Keratinocyte (primary cell): ENCODE measurements at regions not wholly inside any gene's neighbourhood (a gene's known extent, or its start where the extent isn't known, plus 50 kb on each side); places are given as distances from the start of the nearest gene placed in this dataset.

Experiments
- DNase-seq: peaks from one replicate; pipeline ENCODE4 v3.0.0-alpha.2; 2011; ENCODE audit warnings: low read depth, missing footprints, low spot score
- FAIRE-seq: peaks from 2 replicates; lab custom pipeline; 2011; peaks lifted over from hg19 to GRCh38; lab: Jason Lieb, UNC
- H2AFZ ChIP-seq: 2 replicates; pipeline ENCODE4 v1.6.0; 2012; ENCODE audit warnings: low read length, control low read depth, inconsistent platforms; ENCODE audit not compliant: control insufficient read depth
- H3K27ac ChIP-seq: 2 replicates; pipeline ENCODE4 v1.5.1; 2011; ENCODE audit warnings: low read length; ENCODE audit not compliant: control insufficient read depth, insufficient read depth
- H3K27me3 ChIP-seq: 3 replicates; pipeline ENCODE4 v1.6.0; 2011; ENCODE audit warnings: low read length; ENCODE audit not compliant: control insufficient read depth, insufficient read depth; ENCODE audit errors: extremely low read depth
- H3K36me3 ChIP-seq, 2 experiments: 2 replicates in 1 of 2; 3 replicates in 1 of 2; pipeline ENCODE4 v1.5.1; 2011; ENCODE audit warnings: low read length in 2 of 2, mild to moderate bottlenecking in 1 of 2; ENCODE audit not compliant: control insufficient read depth in 2 of 2, insufficient read depth in 2 of 2; ENCODE audit errors: extremely low read depth in 1 of 2
- H3K4me1 ChIP-seq: 3 replicates; pipeline ENCODE4 v1.5.1; 2011; ENCODE audit warnings: low read length; ENCODE audit not compliant: control insufficient read depth, insufficient read depth; ENCODE audit errors: extremely low read depth
- H3K4me2 ChIP-seq: 3 replicates; pipeline ENCODE4 v1.6.0; 2011; ENCODE audit warnings: low read depth, low read length; ENCODE audit not compliant: control insufficient read depth, insufficient read depth; ENCODE audit errors: extremely low read depth
- H3K4me3 ChIP-seq, 3 experiments: fragments of 200-600 bp in 1 of 3; sonication (generic) in 1 of 3; 2 replicates in 2 of 3; 3 replicates in 1 of 3; pipeline ENCODE4 v1.5.1; 2011 to 2016; ENCODE audit warnings: low read length in 3 of 3, mild to moderate bottlenecking in 3 of 3, control low read depth in 2 of 3, inconsistent platforms in 1 of 3, low read depth in 1 of 3, mixed read lengths in 1 of 3, mixed run types in 1 of 3, moderate library complexity in 1 of 3; ENCODE audit not compliant: control insufficient read depth in 2 of 3, insufficient read depth in 2 of 3; ENCODE audit errors: extremely low read depth in 1 of 3
- H3K79me2 ChIP-seq: 2 replicates; pipeline ENCODE4 v1.6.0; 2012; ENCODE audit warnings: low read length; ENCODE audit not compliant: control insufficient read depth, insufficient read depth
- H3K9ac ChIP-seq: 3 replicates; pipeline ENCODE4 v1.6.0; 2011; ENCODE audit warnings: low read length; ENCODE audit not compliant: control insufficient read depth, insufficient read depth; ENCODE audit errors: extremely low read depth
- H3K9me1 ChIP-seq: 3 replicates; pipeline ENCODE4 v1.6.0; 2011; ENCODE audit warnings: low read length; ENCODE audit not compliant: control insufficient read depth, insufficient read depth; ENCODE audit errors: extremely low read depth
- H3K9me3 ChIP-seq: 2 replicates; pipeline ENCODE4 v1.5.1; 2012; ENCODE audit warnings: low read depth, low read length; ENCODE audit not compliant: control insufficient read depth
- H4K20me1 ChIP-seq: 3 replicates; pipeline ENCODE4 v1.6.0; 2011; ENCODE audit warnings: low read length; ENCODE audit not compliant: control insufficient read depth, insufficient read depth; ENCODE audit errors: extremely low read depth
- CTCF ChIP-seq, 3 experiments: IDR thresholded peaks in 1 of 3; conservative IDR thresholded peaks in 1 of 3; optimal IDR thresholded peaks in 1 of 3; 2 replicates in 2 of 3; 3 replicates in 1 of 3; pipeline versions ENCODE3 to v1.5.1; 2011; ENCODE audit warnings: low read length in 3 of 3, mild to moderate bottlenecking in 3 of 3, moderate library complexity in 2 of 3, control low read depth in 1 of 3, inconsistent platforms in 1 of 3; ENCODE audit not compliant: insufficient read depth in 2 of 3; ENCODE audit errors: extremely low read depth in 1 of 3
- EZH2 ChIP-seq: IDR thresholded peaks from one replicate; pipeline ENCODE4 v1.6.1; 2012; ENCODE audit warnings: inconsistent platforms, mild to moderate bottlenecking, low read length, moderate library complexity
- dilution Hi-C: fragments of 300-500 bp; cut with MboI; formaldehyde crosslinking; loops from one replicate; pipeline ENCODE4 v1.7.0; 2020; ENCODE audit warnings: low sequenced_read_pairs; ENCODE audit not compliant: extremely low pct_ligation_motif_present

DNA sequence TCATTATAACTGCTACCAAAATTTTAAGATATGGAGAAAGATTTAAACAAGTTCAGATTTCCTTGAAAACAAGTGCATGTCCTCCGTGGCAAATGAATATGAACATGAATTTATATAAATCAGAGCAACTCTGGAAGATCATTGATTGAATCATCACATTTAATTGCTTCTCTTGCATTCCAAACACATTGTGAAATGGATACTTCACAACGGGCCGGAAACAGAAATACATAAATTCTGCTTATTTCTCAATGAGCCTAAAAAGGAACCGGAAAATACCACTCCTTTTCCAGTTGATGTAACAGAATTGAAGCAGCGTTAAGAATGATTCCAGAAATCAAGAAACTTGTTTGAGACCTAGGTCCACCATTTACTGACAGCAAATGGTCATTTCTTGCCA is 134.6 kb upstream of the BTN3A2 start:
- H3K9me1 ChIP-seq, result no peaks in the 10 kb centered on the region
- H2AFZ ChIP-seq, result no peak overlapping the region
- no peaks in the 10 kb centered on the region for H4K20me1 ChIP-seq
- no peak overlapping the region for H3K27ac ChIP-seq
- no peak for FAIRE-seq
- H3K4me3 ChIP-seq, result no peak overlapping the region
- H3K4me2 ChIP-seq, result no peak overlapping the region
- H3K4me1 ChIP-seq, result peaks cover 23% of the 10 kb centered on the region
- peaks cover under 1% of the 10 kb centered on the region for H3K9me3 ChIP-seq
- no peaks in the 10 kb centered on the region for H3K79me2 ChIP-seq
- no peak overlapping the region for H3K9ac ChIP-seq
- H3K36me3 ChIP-seq, result no peaks in the 10 kb centered on the region
- no peak for DNase-seq
- dilution Hi-C loops, result no loop called here
- H3K27me3 ChIP-seq, result no peaks in the 10 kb centered on the region
- no peak for TF ChIP-seq CTCF (optimal IDR thresholded peaks at IDR 0.05 in 1 of 3, IDR thresholded peaks at IDR 0.05 in 1 of 3, conservative IDR thresholded peaks at IDR 0.05 in 1 of 3; ENCODE audit: extremely low read depth in 1 of 3, insufficient read depth in 2 of 3, low read length in 3 of 3)
- TF ChIP-seq EZH2, result no peak

DNA sequence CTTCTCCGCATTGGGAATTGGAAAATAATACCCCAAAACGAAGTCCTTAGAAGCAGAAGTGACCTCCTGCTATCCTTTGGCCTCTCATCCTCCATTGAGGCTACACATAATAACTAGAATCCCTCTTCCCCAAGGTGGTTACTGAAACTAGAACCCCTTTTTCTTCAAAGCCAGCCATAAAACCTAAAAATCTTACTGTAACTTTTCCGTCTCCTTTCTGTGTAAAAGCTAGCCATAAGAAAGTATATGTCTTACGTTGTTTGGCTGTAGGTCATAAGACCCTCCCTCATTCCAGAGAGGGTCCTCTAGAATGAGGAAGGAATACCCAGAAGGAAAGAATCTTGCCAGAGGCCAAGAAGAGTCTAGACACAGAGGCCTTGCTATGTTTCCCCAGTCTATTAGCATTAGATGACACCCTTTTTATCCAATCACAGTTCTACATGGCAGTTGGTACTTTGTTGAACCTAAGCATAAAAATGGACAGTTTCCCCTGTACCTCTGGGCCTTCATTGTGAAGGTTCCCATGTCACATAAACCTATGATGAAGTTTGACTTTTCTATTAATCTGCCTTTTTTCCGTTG is 133.9 kb upstream of the BTN3A2 start:
- no peaks in the 10 kb centered on the region for H3K27me3 ChIP-seq
- no peak overlapping the region for H3K4me2 ChIP-seq
- H3K4me1 ChIP-seq, result peaks cover 24% of the 10 kb centered on the region
- H3K79me2 ChIP-seq, result no peaks in the 10 kb centered on the region
- no peak overlapping the region for H3K9ac ChIP-seq
- FAIRE-seq, result no peak
- no peaks in the 10 kb centered on the region for H3K36me3 ChIP-seq
- H4K20me1 ChIP-seq, result no peaks in the 10 kb centered on the region
- no peak overlapping the region for H3K4me3 ChIP-seq
- dilution Hi-C loops, result no loop called here
- H3K27ac ChIP-seq, result no peak overlapping the region
- TF ChIP-seq EZH2, result no peak
- no peak for TF ChIP-seq CTCF (optimal IDR thresholded peaks at IDR 0.05 in 1 of 3, IDR thresholded peaks at IDR 0.05 in 1 of 3, conservative IDR thresholded peaks at IDR 0.05 in 1 of 3; ENCODE audit: extremely low read depth in 1 of 3, insufficient read depth in 2 of 3, low read length in 3 of 3)
- no peak overlapping the region for H2AFZ ChIP-seq
- no peak for DNase-seq
- H3K9me3 ChIP-seq, result no peaks in the 10 kb centered on the region
- H3K9me1 ChIP-seq, result no peaks in the 10 kb centered on the region
